NCI-H226 (cell line): ENCODE measurements at regions not wholly inside any gene's neighbourhood (a gene's known extent, or its start where the extent isn't known, plus 50 kb on each side); places are given as distances from the start of the nearest gene placed in this dataset.

Experiments
- DNase-seq: peaks from one replicate; pipeline ENCODE4 v3.0.0-alpha.2; 2015

GRCh38 chr19:27580906-27581305 is 1632.0 kb downstream of the UQCRFS1 start:
- DNase-seq = no peak
